ENCODE measurements at regions not wholly inside any gene's neighbourhood (a gene's known extent, or its start where the extent isn't known, plus 50 kb on each side); places are given as distances from the start of the nearest gene placed in this dataset.
A peak's percentile ranks its signal among the peaks of the same experiment; 100 is the strongest.

DNA sequence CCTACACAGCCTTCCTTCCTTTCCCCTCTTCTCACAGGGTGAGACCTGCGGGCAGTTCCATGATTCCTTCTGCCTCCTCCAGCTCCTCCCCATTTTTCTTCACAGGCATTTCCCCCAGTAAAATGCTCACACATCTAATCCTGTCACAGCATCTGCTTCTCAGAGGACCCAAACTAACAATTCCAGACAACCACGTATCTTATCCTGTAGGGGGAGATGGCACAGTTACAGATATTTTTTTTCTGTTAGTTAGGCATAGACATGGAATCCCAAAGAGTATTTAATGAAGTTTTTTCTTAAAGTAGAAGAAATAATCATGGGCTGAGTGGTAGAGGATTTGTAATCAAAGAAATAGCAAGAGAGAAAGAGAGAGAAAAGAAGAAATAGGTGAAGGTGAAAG, 373.1 kb upstream of the ADAMTS9 start:
- Mint-ChIP-seq H3K4me3 (no peak overlapping the region), H3K4me1 (no peaks in the 10 kb centered on the region), H3K36me3 (ENCODE audit: low read depth) (no peaks in the 10 kb centered on the region), H3K27me3 (ENCODE audit: insufficient read depth, low read depth, poor library complexity) (no peaks in the 10 kb centered on the region), H3K9me3 (no peaks in the 10 kb centered on the region; the same call in 2 of the 3 replicates), H3K27ac (no peak overlapping the region)
- no peaks in the 10 kb centered on the region; the same call in 1 of the 2 replicates for H3K9me2 ChIP-seq (ENCODE audit: insufficient read depth)
- no peaks in the 10 kb centered on the region for H4K20me1 ChIP-seq (replicated peaks; ENCODE audit: insufficient read depth)
- ATAC-seq, result no peak
- no peak overlapping the region for H3K4me2 ChIP-seq
- H3K36me3 ChIP-seq (ENCODE audit: insufficient read depth), result no peaks in the 10 kb centered on the region
- DNase-seq (ENCODE audit: low spot score), result no peak
- TF ChIP-seq STAT1 (IDR thresholded peaks at IDR 0.05; ENCODE audit: unreplicated experiment) (no peak), CTCF (conservative IDR thresholded peaks at IDR 0.05; ENCODE audit: low read depth in 2 of 2) (peak; percentile 32 to 45)
- H2AFZ ChIP-seq, result 0 out of 2 replicates have a peak overlapping the region, but pooled peaks have one; percentile 43
- no peaks in the 10 kb centered on the region for H3K4me1 ChIP-seq (ENCODE audit: insufficient read depth)
- H3K4me3 ChIP-seq, result no peak overlapping the region
- H3K79me2 ChIP-seq (replicated peaks; ENCODE audit: insufficient read depth), result no peaks in the 10 kb centered on the region
- no peaks in the 10 kb centered on the region for H3K27me3 ChIP-seq (ENCODE audit: insufficient read depth)
- no peaks in the 10 kb centered on the region for H3F3A ChIP-seq (replicated peaks; ENCODE audit: low read depth)
- H3K27ac ChIP-seq (ENCODE audit: low read depth), result no peak overlapping the region

DNA sequence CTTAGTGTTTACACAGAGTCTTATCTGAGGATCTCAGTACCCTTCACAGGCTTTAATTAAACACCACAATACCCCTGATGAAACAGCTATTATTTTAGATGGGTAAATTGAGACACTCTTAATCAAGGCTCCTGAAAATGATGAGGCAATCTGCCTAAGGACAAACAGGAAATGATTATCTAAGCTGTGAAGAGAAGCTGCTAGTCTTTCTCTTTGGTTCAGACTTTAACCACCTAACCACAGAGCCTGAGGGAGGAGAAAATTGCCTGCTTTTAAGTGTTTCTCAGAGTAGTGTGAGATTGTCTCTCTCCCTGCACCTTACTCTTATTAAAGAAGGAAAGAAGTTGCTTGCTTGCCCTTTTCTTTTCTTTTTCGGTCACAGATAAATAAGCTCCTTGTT, 364.3 kb upstream of the ADAMTS9 start:
- Histone ChIP-seq H3K4me1 (ENCODE audit: insufficient read depth) (no peaks in the 10 kb centered on the region), H3K36me3 (ENCODE audit: insufficient read depth) (no peaks in the 10 kb centered on the region), H4K20me1 (replicated peaks; ENCODE audit: insufficient read depth) (no peaks in the 10 kb centered on the region), H3K27ac (ENCODE audit: low read depth) (no peak overlapping the region), H3F3A (replicated peaks; ENCODE audit: low read depth) (no peaks in the 10 kb centered on the region), H3K4me2 (no peak overlapping the region), H2AFZ (peak overlapping the region; percentile 3; the same call in 1 of the 2 replicates), H3K4me3 (no peak overlapping the region), H3K27me3 (ENCODE audit: insufficient read depth) (no peaks in the 10 kb centered on the region), H3K79me2 (replicated peaks; ENCODE audit: insufficient read depth) (no peaks in the 10 kb centered on the region), H3K9me2 (ENCODE audit: insufficient read depth) (no peaks in the 10 kb centered on the region)
- no peaks in the 10 kb centered on the region; the same call in 2 of the 3 replicates for H3K9me3 Mint-ChIP-seq
- H3K36me3 Mint-ChIP-seq (ENCODE audit: low read depth), result no peaks in the 10 kb centered on the region
- no peaks in the 10 kb centered on the region for H3K27me3 Mint-ChIP-seq (ENCODE audit: insufficient read depth, low read depth, poor library complexity)
- H3K27ac Mint-ChIP-seq, result no peak overlapping the region
- DNase-seq (ENCODE audit: low spot score), result no peak
- ATAC-seq, result no peak
- H3K4me3 Mint-ChIP-seq, result no peak overlapping the region
- H3K4me1 Mint-ChIP-seq, result no peaks in the 10 kb centered on the region
- no peak for TF ChIP-seq NANOG (IDR thresholded peaks at IDR 0.05; ENCODE audit: borderline replicate concordance)
- no peak for TF ChIP-seq EZH2phosphoT487 (IDR thresholded peaks at IDR 0.05; ENCODE audit: unreplicated experiment)
- no peak for TF ChIP-seq EZH2 (IDR thresholded peaks at IDR 0.05; ENCODE audit: low read depth, unreplicated experiment)
- no peak for TF ChIP-seq JUNB (IDR thresholded peaks at IDR 0.05; ENCODE audit: unreplicated experiment)
- TF ChIP-seq, protein P1, sequence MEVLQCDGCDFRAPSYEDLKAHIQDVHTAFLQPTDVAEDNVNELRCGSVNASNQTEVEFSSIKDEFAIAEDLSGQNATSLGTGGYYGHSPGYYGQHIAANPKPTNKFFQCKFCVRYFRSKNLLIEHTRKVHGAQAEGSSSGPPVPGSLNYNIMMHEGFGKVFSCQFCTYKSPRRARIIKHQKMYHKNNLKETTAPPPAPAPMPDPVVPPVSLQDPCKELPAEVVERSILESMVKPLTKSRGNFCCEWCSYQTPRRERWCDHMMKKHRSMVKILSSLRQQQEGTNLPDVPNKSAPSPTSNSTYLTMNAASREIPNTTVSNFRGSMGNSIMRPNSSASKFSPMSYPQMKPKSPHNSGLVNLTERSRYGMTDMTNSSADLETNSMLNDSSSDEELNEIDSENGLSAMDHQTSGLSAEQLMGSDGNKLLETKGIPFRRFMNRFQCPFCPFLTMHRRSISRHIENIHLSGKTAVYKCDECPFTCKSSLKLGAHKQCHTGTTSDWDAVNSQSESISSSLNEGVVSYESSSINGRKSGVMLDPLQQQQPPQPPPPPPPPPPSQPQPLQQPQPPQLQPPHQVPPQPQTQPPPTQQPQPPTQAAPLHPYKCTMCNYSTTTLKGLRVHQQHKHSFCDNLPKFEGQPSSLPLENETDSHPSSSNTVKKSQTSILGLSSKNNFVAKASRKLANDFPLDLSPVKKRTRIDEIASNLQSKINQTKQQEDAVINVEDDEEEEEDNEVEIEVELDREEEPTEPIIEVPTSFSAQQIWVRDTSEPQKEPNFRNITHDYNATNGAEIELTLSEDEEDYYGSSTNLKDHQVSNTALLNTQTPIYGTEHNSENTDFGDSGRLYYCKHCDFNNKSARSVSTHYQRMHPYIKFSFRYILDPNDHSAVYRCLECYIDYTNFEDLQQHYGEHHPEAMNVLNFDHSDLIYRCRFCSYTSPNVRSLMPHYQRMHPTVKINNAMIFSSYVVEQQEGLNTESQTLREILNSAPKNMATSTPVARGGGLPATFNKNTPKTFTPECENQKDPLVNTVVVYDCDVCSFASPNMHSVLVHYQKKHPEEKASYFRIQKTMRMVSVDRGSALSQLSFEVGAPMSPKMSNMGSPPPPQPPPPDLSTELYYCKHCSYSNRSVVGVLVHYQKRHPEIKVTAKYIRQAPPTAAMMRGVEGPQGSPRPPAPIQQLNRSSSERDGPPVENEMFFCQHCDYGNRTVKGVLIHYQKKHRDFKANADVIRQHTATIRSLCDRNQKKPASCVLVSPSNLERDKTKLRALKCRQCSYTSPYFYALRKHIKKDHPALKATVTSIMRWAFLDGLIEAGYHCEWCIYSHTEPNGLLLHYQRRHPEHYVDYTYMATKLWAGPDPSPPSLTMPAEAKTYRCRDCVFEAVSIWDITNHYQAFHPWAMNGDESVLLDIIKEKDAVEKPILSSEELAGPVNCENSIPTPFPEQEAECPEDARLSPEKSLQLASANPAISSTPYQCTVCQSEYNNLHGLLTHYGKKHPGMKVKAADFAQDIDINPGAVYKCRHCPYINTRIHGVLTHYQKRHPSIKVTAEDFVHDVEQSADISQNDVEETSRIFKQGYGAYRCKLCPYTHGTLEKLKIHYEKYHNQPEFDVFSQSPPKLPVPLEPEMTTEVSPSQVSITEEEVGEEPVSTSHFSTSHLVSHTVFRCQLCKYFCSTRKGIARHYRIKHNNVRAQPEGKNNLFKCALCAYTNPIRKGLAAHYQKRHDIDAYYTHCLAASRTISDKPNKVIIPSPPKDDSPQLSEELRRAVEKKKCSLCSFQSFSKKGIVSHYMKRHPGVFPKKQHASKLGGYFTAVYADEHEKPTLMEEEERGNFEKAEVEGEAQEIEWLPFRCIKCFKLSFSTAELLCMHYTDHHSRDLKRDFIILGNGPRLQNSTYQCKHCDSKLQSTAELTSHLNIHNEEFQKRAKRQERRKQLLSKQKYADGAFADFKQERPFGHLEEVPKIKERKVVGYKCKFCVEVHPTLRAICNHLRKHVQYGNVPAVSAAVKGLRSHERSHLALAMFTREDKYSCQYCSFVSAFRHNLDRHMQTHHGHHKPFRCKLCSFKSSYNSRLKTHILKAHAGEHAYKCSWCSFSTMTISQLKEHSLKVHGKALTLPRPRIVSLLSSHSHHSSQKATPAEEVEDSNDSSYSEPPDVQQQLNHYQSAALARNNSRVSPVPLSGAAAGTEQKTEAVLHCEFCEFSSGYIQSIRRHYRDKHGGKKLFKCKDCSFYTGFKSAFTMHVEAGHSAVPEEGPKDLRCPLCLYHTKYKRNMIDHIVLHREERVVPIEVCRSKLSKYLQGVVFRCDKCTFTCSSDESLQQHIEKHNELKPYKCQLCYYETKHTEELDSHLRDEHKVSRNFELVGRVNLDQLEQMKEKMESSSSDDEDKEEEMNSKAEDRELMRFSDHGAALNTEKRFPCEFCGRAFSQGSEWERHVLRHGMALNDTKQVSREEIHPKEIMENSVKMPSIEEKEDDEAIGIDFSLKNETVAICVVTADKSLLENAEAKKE (CRISPR knock-in tag; IDR thresholded peaks at IDR 0.05), result no peak
- TF ChIP-seq, protein P2, sequence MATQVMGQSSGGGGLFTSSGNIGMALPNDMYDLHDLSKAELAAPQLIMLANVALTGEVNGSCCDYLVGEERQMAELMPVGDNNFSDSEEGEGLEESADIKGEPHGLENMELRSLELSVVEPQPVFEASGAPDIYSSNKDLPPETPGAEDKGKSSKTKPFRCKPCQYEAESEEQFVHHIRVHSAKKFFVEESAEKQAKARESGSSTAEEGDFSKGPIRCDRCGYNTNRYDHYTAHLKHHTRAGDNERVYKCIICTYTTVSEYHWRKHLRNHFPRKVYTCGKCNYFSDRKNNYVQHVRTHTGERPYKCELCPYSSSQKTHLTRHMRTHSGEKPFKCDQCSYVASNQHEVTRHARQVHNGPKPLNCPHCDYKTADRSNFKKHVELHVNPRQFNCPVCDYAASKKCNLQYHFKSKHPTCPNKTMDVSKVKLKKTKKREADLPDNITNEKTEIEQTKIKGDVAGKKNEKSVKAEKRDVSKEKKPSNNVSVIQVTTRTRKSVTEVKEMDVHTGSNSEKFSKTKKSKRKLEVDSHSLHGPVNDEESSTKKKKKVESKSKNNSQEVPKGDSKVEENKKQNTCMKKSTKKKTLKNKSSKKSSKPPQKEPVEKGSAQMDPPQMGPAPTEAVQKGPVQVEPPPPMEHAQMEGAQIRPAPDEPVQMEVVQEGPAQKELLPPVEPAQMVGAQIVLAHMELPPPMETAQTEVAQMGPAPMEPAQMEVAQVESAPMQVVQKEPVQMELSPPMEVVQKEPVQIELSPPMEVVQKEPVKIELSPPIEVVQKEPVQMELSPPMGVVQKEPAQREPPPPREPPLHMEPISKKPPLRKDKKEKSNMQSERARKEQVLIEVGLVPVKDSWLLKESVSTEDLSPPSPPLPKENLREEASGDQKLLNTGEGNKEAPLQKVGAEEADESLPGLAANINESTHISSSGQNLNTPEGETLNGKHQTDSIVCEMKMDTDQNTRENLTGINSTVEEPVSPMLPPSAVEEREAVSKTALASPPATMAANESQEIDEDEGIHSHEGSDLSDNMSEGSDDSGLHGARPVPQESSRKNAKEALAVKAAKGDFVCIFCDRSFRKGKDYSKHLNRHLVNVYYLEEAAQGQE (IDR thresholded peaks at IDR 0.05; ENCODE audit: unreplicated experiment), result no peak
- no peak for TF ChIP-seq POLR2AphosphoS5 (IDR thresholded peaks at IDR 0.05; ENCODE audit: low read depth)
- TF ChIP-seq ETS1 (IDR thresholded peaks at IDR 0.05), result no peak
- TF ChIP-seq STAT1 (IDR thresholded peaks at IDR 0.05; ENCODE audit: unreplicated experiment), result no peak
